ENCODE measurements at regions not wholly inside any gene's neighbourhood (a gene's known extent, or its start where the extent isn't known, plus 50 kb on each side); places are given as distances from the start of the nearest gene placed in this dataset.
A peak's percentile ranks its signal among the peaks of the same experiment; 100 is the strongest.
"Not testable (repeated sequence)": the region's sequence is repeated elsewhere in the genome, so short reads cannot be mapped to it uniquely, and the experiment has no call there.

- DNase-seq; H3K4me3 ChIP-seq; H3K4me1 ChIP-seq; H3K27ac ChIP-seq; intact Hi-C loops (cut with DNase I; ENCODE audit: low total_unique reads); H3K36me3 ChIP-seq; H3K27me3 ChIP-seq; H3K9me3 ChIP-seq: not testable (repeated sequence)
Measured at GRCh38 chr22:10526079-10526478, 5001.9 kb upstream of the OR11H1 start.

DNA sequence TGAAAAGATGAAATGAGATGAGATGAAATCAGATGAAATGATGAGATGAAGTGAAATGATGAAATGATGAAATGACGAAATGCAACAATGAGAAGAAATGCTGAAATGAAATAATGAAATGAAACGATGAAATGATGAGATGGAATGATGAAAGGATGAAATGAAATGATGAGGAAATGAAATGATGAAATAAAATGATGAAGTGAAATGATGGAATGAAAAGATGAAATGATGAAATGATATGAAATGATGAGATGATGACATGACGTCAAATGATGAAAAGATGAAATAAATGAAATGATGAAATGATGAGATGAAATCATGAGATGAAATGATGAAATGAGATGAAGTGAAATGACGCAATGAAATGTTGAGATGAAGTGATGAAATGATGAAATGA is 4996.9 kb upstream of the OR11H1 start:
- H3K27me3 ChIP-seq; H3K36me3 ChIP-seq; H3K9me3 ChIP-seq; H3K4me3 ChIP-seq; DNase-seq; H3K27ac ChIP-seq; intact Hi-C loops (cut with DNase I; ENCODE audit: low total_unique reads); H3K4me1 ChIP-seq: not testable (repeated sequence)

GRCh38 chr22:10572531-10572930 is 4955.5 kb upstream of the OR11H1 start:
- intact Hi-C loops (cut with DNase I; ENCODE audit: low total_unique reads); DNase-seq; H3K27me3 ChIP-seq: not testable (repeated sequence)

GRCh38 chr22:10601071-10601470 is 4926.9 kb upstream of the OR11H1 start:
- not testable (repeated sequence) for H3K27ac ChIP-seq

More at GRCh38 chr22:10572531-10572930, 4955.5 kb upstream of the OR11H1 start:
- not testable (repeated sequence) for H3K36me3 ChIP-seq, H3K4me3 ChIP-seq, H3K27ac ChIP-seq, H3K9me3 ChIP-seq, H3K4me1 ChIP-seq

DNA sequence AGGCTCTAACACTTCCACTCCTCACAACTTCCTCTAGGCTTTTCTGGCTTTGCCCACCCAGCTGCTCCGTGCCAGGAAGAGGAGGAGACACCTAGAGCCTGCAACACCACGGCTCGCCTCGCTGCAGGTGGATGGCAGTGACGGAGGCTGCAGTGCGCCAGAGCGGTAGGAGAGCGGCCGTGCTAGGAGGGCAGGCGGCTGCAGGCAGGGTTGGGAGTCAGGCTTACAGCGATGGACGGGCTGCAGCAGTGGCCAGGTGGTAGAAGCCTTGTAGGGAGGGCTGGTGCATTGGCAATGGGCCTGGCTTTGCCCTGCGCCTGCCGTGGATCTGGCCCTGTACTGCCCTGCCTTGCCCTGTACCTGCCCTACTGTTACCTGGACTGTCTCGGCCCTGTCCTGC is 4896.0 kb upstream of the OR11H1 start:
- H3K27ac ChIP-seq; intact Hi-C loops (cut with DNase I; ENCODE audit: low total_unique reads): not testable (repeated sequence)

More at GRCh38 chr22:10601071-10601470, 4926.9 kb upstream of the OR11H1 start:
- DNase-seq; intact Hi-C loops (cut with DNase I; ENCODE audit: low total_unique reads); H3K4me3 ChIP-seq; H3K9me3 ChIP-seq; H3K4me1 ChIP-seq; H3K27me3 ChIP-seq; H3K36me3 ChIP-seq: not testable (repeated sequence)

DNA sequence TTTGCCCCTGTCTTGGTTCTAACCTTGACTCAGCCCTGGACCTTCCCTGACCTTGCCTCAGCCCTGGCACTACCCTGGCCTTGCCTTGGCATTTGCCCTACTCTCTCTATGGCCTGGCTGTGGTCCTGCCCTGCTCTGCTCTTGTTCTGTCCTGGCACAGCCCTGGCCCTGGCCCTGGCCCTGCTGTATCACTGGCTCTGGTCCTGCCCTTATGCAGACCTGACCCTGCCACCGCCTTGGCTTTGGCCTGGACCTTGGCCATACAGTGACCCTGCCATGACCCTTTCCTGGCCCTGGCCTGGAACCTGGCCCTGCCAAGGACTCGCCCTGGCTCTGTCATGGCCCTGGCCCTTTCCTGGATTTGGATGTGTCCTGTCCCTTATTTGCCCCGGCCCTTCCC is 4892.7 kb upstream of the OR11H1 start:
- H3K27me3 ChIP-seq; H3K4me1 ChIP-seq; H3K27ac ChIP-seq; intact Hi-C loops (cut with DNase I; ENCODE audit: low total_unique reads); DNase-seq; H3K36me3 ChIP-seq; H3K4me3 ChIP-seq; H3K9me3 ChIP-seq: not testable (repeated sequence)

More for the DNA sequence above, 4896.0 kb upstream of the OR11H1 start:
- not testable (repeated sequence) for H3K9me3 ChIP-seq, H3K4me3 ChIP-seq, DNase-seq, H3K36me3 ChIP-seq, H3K4me1 ChIP-seq, H3K27me3 ChIP-seq

- H3K36me3 ChIP-seq; H3K4me3 ChIP-seq; DNase-seq; H3K27me3 ChIP-seq; intact Hi-C loops (cut with DNase I; ENCODE audit: low total_unique reads); H3K4me1 ChIP-seq; H3K27ac ChIP-seq; H3K9me3 ChIP-seq: not testable (repeated sequence)
Measured at GRCh38 chr22:10662818-10663217, 4865.2 kb upstream of the OR11H1 start.

GRCh38 chr22:10673065-10673464 is 4854.9 kb upstream of the OR11H1 start:
- H3K27me3 ChIP-seq; H3K4me3 ChIP-seq; H3K9me3 ChIP-seq; DNase-seq; H3K27ac ChIP-seq; H3K4me1 ChIP-seq; intact Hi-C loops (cut with DNase I; ENCODE audit: low total_unique reads); H3K36me3 ChIP-seq: not testable (repeated sequence)
- TF ChIP-seq, protein P1, sequence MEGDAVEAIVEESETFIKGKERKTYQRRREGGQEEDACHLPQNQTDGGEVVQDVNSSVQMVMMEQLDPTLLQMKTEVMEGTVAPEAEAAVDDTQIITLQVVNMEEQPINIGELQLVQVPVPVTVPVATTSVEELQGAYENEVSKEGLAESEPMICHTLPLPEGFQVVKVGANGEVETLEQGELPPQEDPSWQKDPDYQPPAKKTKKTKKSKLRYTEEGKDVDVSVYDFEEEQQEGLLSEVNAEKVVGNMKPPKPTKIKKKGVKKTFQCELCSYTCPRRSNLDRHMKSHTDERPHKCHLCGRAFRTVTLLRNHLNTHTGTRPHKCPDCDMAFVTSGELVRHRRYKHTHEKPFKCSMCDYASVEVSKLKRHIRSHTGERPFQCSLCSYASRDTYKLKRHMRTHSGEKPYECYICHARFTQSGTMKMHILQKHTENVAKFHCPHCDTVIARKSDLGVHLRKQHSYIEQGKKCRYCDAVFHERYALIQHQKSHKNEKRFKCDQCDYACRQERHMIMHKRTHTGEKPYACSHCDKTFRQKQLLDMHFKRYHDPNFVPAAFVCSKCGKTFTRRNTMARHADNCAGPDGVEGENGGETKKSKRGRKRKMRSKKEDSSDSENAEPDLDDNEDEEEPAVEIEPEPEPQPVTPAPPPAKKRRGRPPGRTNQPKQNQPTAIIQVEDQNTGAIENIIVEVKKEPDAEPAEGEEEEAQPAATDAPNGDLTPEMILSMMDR (IDR thresholded peaks at IDR 0.05): peak in 1 of 2 experiments; percentile 6

GRCh38 chr22:10678720-10679119 is 4849.3 kb upstream of the OR11H1 start:
- H3K27me3 ChIP-seq; H3K36me3 ChIP-seq; intact Hi-C loops (cut with DNase I; ENCODE audit: low total_unique reads); H3K4me3 ChIP-seq; H3K4me1 ChIP-seq; DNase-seq; H3K9me3 ChIP-seq; H3K27ac ChIP-seq: not testable (repeated sequence)

DNA sequence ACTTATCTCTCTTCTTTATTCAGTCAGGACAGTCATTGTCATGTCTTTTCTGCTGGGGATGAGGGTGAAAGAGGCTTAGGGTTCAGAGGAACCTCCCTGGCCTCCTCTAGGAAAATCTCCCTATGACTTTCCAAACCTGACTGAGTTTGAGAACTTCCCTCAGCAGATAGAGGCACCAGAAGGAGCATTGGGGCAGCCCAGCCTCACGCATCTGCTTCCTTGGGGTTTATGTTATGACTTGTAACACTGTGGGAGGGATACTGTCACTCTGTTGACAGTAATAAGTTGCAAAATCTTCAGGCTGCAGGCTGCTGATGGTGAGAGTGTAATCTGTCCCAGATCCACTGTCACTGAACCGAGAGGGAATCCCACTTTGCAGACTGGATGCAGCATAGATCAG is 4842.6 kb upstream of the OR11H1 start:
- H3K4me3 ChIP-seq; H3K27ac ChIP-seq; DNase-seq; H3K27me3 ChIP-seq; H3K36me3 ChIP-seq; H3K4me1 ChIP-seq; intact Hi-C loops (cut with DNase I; ENCODE audit: low total_unique reads); H3K9me3 ChIP-seq: not testable (repeated sequence)

DNA sequence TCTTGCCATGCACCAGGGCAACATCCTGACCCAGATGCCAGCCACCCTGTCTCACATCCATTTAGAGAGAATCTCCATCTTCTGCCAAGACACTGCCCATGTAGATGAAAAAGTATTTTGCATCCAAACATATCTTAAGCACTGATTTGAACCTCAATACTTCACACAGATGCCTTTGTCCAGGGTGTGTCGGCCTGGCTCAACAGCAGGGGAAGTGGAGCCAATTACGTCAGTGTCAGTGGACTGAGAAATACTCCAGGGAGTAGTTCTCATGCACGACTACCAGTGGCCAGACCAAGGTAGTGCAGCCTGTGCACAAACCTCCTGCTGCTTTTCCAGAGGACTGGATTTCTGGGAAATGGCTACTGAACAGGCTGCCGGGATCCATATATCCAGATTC is 4840.7 kb upstream of the OR11H1 start:
- H3K36me3 ChIP-seq; intact Hi-C loops (cut with DNase I; ENCODE audit: low total_unique reads); H3K9me3 ChIP-seq; H3K27me3 ChIP-seq; H3K4me1 ChIP-seq; H3K27ac ChIP-seq; H3K4me3 ChIP-seq: not testable (repeated sequence)
- DNase-seq: peak in 1 of 2 donors; percentile 25

DNA sequence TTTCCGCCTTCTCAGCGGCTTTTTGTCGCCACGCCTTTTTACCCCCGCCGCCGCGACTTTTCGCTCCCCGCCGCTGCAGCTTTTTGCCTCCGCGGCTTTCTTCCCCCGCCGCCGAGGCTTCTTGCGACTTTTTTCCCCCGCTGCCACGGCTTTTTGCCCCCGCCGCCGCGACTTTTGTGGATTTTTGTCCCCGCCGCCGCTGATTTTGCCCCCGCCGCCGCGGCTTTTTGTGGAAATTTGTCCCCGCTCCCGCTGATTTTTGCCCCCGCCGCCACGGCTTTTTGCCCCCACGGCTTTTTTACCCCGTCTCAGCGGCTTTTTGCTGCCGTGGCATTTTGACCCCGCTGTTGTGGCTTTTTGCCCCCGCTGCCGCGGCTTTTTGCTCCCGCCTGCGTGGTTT is 4829.2 kb upstream of the OR11H1 start:
- intact Hi-C loops (cut with DNase I; ENCODE audit: low total_unique reads); H3K9me3 ChIP-seq; DNase-seq; H3K4me3 ChIP-seq; H3K27me3 ChIP-seq; H3K4me1 ChIP-seq; H3K27ac ChIP-seq; H3K36me3 ChIP-seq: not testable (repeated sequence)

DNA sequence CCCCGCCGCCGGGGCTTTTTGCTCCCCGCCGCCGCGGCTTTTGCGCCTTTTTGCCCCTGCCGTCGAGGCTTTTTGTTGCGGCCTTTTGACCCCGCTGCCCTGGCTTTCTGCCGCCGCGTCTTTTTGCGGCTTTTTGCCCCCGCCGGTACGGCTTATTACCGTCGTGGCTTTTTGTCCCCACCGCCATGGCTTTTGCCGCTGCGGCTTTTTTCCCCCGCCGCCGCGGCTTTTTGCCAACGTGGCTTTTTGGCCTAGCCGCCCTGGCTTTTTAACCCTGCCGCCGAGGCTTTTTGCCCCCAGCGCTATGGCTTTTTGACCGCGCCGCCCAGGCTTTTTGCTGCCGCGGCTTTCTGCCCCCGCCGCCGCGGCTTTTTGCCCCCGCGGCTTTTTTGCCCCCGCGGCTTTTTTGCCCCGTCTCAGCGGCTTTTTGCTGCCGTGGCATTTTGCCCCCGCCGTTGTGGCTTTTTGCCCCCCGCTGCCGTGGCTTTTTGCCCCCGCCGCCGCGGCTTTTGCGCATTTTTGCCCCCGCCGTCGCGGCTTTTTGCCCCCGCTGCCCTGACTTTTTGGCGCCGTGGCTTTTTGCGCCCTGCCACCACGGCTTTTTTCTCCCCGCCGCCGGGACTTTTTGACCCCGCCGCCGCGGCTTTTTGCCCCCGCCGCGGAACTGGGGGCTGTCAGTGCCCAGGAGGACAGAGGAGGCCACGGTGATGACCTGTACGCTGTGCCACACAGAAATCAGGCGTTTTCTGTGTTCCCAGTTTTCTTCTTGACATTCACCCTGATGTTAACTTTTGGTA is 4828.5 kb upstream of the OR11H1 start:
- DNase-seq; H3K9me3 ChIP-seq; H3K27me3 ChIP-seq; H3K4me1 ChIP-seq; H3K4me3 ChIP-seq; H3K27ac ChIP-seq; intact Hi-C loops (cut with DNase I; ENCODE audit: low total_unique reads); H3K36me3 ChIP-seq: not testable (repeated sequence)

DNA sequence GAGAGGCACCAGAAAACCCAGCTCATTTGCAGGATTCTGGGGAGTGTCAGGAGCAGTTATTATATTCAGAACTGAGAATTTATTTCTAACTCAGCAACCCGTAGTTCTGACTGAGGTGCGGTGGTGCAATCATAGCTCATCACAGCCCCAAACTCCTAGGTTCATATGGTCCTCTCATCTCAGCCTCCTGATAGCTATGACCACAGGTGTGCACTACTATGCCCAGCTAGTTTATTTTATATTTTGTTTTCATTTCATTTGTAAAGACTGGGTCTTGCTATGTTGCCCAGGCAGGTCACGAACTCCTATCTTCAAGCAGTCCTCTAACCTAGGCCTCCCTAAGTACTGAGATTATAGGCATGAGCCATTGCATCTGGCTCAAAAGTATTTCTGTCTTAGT is 4819.8 kb upstream of the OR11H1 start:
- H3K27ac ChIP-seq; H3K4me1 ChIP-seq; DNase-seq; H3K27me3 ChIP-seq; H3K4me3 ChIP-seq; H3K9me3 ChIP-seq; H3K36me3 ChIP-seq; intact Hi-C loops (cut with DNase I; ENCODE audit: low total_unique reads): not testable (repeated sequence)
